Stomach (tissue), 4 donors: ENCODE measurements at regions not wholly inside any gene's neighbourhood (a gene's known extent, or its start where the extent isn't known, plus 50 kb on each side); places are given as distances from the start of the nearest gene placed in this dataset.

Experiments
- CTCF ChIP-seq, 7 experiments: fragments of 450-650 bp in 4 of 7; fragments of 200-600 bp in 3 of 7; sonication (generic) in 3 of 7; IDR thresholded peaks; one replicate each; pipeline ENCODE4 v1.5.1; 2016 to 2019; ENCODE audit warnings: antibody characterized with exemption in 7 of 7, control low read depth in 2 of 7, mild to moderate bottlenecking in 1 of 7
- EP300 ChIP-seq: sonication (generic); formaldehyde crosslinking; IDR thresholded peaks from one replicate; pipeline ENCODE4 v1.6.1; 2017; ENCODE audit warnings: antibody characterized with exemption
- POLR2A ChIP-seq, 4 donors: fragments of 450-650 bp; IDR thresholded peaks; one replicate each; pipeline ENCODE4 v1.6.1; 2016; ENCODE audit warnings: antibody characterized with exemption in 4 of 4, control low read depth in 2 of 4, mild to moderate bottlenecking in 1 of 4, moderate library complexity in 1 of 4
- POLR2AphosphoS5 ChIP-seq, 3 donors: sonication (generic); formaldehyde crosslinking; IDR thresholded peaks; one replicate each; pipeline ENCODE4 v1.6.1; 2016; ENCODE audit warnings: antibody characterized with exemption in 3 of 3

GRCh38 chr5:98474216-98474615 is 299.2 kb upstream of the RGMB start:
- TF ChIP-seq POLR2A (IDR thresholded peaks at IDR 0.05) (no peak), CTCF (IDR thresholded peaks at IDR 0.05) (no peak), EP300 (no peak), POLR2AphosphoS5 (IDR thresholded peaks at IDR 0.05) (no peak)
